Dermis blood vessel endothelial cell (primary cell): ENCODE measurements at regions not wholly inside any gene's neighbourhood (a gene's known extent, or its start where the extent isn't known, plus 50 kb on each side); places are given as distances from the start of the nearest gene placed in this dataset.
"Not testable (repeated sequence)": the region's sequence is repeated elsewhere in the genome, so short reads cannot be mapped to it uniquely, and the experiment has no call there.

Experiments
- DNase-seq: peaks from one replicate; pipeline ENCODE4 v3.0.0; 2010

DNA sequence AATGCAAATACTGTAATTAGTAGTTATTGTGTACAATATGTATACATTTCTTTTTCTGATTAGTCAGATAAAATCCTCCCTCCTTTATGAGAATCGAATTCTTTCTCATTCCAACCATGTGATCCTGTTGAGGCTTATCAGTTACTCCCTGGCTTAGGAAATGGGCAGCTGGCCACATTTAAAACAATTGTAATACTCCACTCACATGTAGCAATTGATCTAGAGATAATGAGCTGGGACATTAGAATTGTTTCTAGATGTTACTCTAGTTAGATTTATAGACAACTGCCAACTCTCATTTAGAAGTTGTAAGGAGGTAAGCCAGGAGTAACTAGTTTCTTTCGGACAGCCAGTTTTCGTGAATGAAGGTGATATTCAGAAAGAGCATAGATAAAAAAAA is 859.3 kb upstream of the AADAT start:
- no peak for DNase-seq

DNA sequence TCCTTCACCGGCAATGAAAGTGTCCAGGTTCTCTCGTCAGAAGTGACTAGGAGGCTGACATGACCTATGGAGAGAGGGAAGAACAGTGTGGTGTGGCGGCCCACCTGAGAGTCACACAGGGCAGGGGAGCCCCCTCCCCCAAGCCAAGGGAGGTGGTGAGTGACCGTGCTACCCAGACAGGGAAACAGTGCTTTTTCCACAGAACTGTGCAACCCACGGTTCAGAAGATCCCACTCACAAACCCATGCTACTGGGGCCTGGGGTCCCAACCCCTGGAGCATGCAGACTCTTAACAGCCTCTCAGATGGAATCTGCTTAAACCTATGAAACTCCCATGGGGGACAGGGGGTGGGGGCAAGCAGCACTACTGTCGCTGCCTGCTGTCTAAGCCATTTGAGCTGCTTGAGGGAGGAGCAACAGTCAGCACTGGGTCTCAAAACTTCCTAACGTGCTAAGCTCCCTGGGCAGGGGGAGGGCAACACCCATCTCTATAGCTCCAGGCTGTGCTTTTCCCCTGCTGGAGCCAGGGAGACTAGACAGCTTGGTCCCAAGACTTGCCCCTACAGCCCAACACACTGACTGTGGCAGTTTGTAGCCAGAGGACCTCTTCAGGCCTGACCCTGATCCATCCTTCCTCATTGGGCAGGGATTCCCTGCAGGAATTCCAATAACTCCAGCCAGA is 850.4 kb upstream of the AADAT start:
- no peak for DNase-seq

DNA sequence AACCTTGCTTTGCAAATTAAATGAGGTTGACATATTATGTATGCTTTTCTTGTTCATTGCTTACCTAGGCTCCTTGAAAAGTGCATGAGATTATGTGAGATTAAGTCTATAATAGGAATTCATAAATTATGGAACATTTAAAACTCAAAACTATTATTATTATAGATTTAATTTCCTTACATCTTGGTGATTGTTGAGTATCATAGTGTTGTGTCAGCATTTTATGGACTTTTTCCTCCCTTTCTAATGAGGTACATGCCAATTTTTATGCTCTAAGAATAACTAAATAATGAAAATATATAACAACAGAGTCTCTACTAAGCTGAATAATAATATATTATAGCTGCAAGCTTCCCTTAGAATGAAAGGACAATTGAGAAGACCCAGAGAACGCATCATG is 848.8 kb upstream of the AADAT start:
- DNase-seq: no peak

DNA sequence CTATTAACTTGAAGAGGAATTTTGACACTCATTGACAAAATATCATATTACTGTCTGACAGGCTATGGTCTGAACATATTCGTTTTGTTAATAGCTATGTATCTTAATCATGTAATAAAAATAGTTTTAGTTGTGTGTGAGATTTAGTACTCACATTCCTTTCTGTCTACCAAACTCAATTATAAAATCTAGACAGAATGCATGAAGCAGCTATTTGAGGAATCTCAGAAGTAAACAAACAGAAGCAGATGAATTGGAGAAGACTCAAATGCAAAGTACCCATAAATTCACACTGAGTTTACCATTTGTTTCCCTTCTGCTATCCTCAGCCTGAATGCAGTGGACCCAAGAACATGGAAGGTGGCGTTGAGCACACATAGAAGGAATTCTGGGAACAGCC is 841.6 kb upstream of the AADAT start:
- no peak for DNase-seq

DNA sequence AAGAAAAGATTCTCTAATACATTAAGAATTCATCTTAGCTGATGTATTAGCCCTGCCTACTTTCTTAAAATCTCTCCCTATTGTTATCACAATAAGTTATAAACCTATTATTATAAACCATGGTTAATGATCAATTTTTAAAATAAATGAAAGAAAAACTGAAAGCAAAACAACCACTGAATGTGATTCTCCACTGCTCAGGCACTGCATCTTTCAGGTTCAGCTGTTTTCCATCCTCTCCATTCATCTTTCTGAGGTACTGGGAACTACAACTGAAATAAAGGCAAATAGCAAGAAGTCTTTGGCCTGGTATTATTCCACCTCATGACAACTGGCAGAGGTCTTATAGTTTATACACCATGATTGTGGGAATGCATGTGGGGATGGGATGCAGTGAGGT is 798.9 kb upstream of the AADAT start:
- no peak for DNase-seq

DNA sequence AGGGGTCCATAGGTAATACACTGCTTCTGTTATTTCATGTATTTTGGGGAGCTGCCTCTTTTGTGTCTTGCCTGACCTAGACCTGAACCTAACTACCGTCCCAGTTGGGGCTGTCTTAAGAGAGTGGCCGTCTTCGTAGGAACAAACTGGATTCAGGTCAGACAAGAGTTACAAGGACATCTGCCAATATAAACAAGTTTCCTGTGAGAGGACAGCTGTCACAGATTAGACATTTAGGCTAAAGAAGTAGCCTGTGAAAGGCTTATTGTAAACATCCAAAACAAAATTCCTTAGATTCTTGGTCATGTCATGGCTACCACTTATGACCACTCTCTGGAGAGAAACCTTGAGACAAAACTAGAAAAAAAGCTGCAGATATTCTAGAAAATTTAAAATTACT is 797.6 kb upstream of the AADAT start:
- DNase-seq: no peak

DNA sequence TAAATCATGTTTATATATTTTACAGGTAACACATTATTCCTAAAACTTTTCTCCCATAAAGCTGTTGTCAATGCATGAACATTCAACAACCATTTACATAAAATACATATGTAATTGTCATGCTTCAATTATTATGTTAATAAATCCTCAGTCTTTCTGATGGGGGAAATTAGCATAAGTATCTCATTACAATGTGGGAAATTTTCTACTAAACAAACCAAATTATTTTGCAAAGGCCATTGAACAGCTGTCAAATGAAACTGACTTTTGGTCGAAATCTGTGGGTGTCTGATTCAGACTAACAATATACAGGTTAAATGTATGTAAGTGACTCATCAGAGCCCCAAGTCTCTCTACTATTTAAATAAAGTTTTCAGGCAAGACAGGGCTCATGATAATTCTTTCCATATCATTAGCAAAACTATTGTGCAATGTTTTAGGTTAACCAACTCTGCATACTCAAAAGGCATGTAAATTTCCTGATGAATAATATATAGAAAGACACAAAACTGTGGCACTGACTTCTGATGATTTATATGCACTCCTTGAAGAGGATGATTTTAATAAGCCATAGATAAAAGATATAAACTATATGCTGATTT is 795.3 kb upstream of the AADAT start:
- no peak for DNase-seq

DNA sequence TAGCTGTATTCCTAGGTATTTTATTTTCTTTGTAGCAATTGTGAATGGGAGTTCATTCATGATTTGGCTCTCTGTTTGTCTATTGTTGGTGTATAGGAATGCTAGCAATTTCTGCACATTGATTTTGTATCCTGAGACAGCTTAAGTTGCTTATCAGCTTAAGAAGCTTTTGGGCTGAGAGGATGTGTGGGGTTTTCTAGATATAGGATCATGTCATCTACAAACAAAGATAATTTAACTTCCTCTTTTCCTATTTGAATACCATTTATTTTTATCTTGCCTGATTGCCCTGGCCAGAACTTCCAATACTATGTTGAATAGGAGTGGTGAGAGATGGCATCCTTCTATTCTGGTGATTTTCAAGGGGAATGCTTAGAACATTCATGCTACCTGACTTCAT is 791.9 kb upstream of the AADAT start:
- not testable (repeated sequence) for DNase-seq

DNA sequence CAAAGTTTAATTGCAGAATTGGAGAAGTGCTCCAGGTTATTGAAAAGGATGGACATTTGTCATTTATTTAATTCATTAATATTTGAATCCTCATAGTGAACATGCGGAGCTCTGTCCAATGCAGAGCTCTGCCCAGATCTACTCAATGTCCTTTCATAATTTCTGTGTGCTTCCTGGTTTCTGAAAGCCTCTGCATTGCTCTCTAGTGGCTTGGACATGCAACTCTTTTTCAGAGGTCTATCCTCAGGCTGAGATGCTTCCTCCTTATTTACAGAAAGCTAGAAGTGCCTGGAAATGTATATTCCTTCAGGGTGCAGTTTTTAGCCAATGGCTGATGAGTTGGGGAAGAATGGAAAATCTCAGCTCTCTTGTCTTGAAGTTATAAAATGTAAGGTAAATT is 786.1 kb upstream of the AADAT start:
- DNase-seq: no peak

DNA sequence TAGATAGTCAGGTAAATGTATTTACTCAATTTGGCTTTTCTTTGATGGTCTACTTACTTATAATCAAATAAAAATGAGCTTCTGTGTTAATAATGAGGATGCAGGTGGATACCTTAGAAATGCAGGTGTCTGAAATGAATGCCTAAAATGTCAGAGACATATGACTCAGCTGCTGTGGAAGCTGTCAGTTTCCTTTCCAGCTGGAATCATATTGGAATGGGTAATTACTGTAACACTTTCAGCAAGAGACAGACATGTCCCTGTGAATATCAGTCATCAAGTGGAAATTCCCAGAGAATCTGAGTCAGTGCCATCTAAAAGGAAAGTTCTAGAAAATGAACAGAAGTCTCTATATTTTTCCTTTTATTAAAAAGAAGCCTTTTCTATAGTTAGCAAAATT is 783.0 kb upstream of the AADAT start:
- DNase-seq: no peak

DNA sequence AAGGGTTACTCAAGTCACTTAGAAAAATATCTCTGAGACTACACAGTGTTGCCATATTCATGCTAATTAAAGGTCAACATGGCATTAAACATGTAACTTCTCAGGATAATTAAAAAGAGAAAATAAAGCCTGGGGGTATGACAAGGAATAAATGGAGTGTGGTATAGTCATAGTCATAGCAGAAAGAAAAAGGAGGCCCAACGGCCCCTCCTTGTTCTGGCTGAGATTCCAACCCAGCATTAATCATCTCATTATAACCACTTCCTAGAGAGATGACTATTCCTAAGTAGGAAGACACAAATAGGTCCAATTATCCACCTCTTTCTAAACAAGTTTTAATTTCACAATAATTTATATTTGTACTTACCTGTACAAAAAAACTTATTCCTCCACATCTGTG is 778.4 kb upstream of the AADAT start:
- no peak for DNase-seq

DNA sequence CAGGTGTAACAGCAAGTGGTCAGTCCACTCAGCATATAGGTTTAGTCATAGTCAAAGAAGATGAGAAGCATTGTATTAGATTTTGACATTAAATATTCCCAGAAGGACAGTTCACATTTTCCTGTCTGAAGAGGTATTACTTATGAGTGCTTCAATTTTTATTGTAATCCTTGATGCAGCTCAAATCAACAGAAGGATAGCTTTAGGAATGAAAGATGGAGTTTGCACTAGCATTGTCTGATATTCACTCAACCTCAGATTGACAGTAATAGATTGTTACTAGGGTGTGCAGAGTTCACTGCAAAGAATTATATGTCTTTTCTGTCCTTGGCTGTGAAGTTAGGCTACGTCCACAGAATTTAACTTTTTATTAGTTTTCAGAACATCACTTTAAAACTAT is 764.3 kb upstream of the AADAT start:
- DNase-seq: no peak

DNA sequence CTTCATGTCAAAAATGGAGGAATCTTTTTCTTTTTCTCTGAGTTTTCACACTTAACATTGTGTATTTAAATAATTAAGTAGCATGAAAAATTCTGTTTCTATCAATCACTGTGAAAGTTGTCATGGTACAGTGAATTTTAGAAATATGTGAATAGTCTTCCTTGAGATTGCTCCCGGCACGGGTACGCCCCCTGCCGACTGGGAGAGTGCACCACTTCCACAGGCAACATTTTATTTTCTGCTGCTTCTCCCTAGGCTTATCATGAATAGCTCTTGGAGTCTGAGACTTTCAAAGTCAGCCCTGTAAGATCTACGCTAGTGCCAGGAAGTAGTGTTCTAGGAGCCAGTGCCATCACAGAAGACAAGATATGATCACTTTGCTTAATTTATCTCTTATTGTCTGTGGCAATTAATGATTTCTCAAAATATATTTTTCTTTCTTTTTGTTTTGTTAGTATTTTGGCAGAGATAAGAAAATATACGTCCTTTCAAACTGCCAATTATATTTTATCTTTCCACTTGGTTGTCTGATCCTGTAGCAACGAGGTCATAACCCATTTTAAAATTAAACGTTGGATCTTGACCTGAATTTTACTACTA is 763.8 kb upstream of the AADAT start:
- DNase-seq: peak; percentile 1

DNA sequence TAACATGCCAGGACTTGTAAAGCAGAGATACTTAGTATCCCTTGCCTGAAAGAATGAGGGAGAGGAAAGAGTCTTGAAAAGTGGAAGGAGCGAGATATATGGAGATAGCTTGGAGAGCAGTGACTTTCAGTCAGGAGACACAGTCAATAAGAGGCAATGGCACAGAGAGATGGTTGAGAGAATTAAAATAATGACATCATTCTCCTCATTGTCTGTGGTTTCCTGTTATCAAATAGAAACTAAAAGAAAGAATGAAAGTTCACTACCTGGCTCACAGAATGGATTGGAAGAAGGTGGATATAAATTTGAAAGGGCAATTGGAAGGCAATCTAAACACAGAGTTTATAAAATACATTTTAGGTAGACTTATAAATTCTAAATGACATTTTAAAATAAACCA is 760.2 kb upstream of the AADAT start:
- DNase-seq: no peak

DNA sequence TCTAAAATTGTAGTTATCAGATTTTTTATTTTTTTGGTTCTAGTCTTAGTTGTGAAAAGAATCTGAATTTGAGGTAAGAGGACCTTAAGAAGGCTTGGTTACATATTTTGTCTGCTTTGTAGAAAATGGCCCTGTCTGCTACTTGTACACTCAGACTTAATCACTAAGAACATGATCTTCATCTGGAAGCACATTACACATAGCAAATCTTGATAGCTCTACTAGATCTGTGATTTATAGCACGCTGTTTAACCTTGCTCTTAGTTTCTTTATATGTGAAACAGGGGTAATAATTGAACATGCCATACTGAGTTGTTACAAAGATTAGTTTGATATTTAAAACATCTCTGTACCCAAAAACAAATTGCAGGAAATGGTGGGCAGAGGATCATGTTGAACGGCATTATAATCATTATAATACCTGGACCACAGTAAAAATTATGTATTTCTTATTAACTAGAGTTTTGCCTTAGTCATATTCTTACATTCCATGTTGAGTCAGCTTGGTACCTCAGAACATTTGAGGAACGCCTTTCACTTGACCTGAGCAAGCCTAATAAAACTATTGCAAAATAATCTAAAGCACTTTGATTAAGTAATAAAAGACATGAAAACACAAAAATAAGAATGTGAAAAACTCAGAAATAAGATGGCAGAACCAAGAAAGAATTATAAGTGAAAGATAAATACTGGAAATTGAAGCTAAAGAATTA is 738.0 kb upstream of the AADAT start:
- DNase-seq: no peak

DNA sequence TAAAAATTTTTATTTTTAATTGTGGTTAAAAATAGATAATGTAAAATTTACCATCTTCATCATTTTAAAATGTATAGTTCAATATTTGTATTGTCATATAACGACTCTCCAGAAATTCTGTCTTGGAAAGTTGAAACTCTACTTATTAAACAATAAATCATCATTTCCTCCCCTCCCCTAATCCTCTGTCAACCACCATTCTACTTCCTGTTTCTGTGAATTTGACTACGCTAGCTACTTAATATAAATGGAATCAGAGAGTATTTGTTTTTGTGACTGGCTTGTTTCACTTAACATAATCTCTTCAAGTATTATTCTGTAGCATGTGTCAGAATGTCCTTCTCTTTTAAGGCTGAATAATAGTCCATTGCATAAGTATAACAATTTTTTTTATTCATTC is 729.0 kb upstream of the AADAT start:
- DNase-seq: no peak

DNA sequence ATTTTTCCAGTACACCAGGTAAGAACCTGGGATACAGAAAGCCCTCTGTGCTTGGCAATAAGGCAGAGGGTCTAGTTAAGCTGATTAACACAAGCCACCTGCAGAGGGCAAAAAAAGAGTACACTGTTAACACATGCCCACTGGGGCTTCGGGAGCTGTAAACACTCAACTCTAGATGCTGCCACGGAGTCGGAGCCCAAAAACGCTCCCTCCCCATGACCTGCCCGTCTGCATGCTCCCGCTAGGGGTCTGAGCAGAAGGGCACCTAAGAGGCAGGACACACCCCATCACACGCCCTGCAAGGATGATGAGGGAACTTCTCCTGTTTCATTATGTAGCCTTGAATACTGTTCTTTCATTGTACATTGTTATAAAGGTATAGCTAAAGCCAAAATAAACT is 715.6 kb upstream of the AADAT start:
- no peak for DNase-seq

DNA sequence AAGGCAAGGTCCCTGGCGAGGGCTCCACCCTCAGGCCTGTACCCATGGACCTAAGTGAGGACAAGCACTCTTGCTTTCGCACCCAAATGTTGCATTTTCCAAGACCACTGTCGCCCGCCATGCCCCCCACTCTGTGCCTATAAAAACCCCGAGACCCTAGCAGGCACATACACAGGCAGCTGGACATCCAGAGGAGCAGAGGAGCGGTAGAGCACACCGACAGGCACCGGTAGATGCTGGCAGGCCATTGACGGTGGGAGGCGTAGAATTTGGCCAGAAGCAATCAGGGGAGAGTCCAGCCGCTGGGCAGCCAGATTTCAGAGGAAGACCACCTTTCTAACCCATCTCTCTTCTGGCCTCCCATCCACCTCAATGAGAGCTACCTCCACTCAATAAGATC is 715.2 kb upstream of the AADAT start:
- no peak for DNase-seq

DNA sequence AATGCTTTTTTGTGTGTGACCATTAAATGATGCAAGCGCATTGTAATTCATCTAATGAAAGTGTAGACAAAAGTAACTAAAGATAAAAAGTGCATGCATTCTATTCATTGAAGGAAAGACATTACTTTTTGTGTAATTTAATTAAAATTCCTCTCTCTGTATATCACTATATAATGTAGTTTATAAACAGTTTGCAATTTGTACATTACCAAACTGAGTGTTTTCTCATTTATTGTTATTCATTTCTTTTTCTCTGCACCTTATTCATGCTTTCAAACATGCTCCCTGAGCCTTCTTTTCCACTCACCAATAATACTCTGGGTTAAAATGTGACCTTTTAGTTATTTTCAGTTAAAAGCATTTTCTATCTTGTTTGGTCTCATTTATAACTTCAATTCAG is 713.7 kb upstream of the AADAT start:
- DNase-seq: no peak

DNA sequence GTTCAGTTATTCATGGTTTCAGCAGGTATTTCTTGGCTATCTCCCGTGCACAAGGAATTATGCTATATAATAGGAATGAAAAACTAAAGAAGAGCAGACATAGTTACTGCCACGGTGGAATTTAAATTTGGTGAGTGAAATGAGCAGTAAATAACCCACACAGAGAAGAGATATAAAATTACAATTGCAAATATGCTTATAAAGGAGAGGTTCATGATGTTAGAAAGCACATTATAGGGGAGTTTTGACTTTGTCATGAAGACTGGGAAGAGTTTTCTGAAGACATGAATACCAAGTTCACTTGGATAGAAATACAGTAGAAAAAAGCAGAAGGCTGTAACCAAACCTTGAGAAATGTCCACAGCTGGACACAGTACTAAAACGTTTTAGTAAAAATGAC is 712.0 kb upstream of the AADAT start:
- DNase-seq: no peak

DNA sequence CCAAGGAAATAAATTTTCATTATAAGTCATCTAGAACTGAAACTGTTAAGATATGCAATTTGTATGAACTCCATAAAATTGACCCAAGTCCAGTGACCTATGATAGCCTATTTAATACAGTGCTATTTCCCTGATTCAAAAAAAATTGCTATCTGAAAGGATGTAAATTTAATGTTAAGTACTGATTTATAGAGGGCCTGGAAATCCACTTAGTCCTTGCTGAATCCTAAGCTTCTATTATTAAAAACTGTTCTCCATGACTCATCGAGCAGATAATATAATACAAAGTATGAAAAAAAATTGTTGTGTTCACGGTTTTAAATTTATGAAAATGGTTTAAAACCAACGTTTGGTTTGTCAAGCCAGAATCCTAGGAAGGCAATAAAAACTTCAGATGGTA is 704.8 kb upstream of the AADAT start:
- no peak for DNase-seq

DNA sequence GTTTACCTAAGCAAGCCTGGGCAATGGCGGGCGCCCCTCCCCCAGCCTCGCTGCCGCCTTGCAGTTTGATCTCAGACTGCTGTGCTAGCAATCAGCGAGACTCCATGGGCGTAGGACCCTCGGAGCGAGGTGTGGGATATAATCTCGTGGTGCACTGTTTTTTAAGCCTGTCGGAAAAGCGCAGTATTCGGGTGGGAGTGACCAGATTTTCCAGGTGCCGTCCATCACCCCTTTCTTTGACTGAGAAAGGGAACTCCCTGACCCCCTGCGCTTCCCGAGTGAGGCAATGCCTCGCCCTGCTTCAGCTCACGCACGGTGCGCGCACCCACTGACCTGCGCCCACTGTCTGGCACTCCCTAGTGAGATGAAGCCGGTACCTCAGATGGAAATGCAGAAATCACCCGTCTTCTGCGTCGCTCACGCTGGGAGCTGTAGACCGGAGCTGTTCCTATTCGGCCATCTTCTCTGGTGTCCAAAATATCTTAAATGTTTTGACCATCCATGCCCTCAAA is 698.8 kb upstream of the AADAT start:
- DNase-seq: not testable (repeated sequence)

DNA sequence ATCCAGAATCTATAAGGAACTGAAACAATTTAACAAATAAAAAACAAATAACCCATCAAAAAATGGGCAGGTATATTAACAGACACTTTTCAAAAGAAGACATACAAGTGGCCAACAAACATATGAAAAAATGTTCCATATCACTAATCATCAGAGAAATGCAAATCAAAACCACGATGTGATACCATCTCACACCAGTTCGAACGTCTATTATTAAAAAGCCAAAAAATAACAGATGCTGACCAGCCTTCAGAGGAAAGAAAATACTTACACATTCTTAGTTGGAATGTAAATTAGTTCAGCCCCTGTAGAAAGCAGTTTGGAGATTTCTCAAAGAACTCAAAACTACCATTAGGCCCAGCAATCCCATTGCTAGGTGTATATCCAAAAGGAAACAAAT is 687.9 kb upstream of the AADAT start:
- DNase-seq: no peak

DNA sequence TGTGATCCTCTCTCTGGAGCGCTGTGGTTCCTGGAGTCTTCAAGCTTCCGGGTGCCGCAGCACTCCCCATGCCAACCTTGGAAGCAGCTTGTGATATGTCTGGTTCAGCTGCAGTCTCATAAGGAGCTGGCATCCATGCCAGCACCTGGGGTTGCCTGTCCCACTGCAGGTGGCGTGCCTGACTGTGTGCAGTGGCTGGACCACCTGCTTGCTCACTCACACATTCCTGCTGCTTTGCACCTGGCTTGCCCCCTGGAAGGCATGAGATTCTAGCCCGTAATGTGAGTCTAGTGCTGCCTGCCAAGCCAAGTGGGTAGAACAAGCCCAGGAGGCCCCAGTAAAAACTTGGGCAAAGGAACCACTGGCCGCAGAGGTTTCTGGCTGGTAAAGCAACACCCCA is 687.2 kb upstream of the AADAT start:
- no peak for DNase-seq
